Neural cell (in vitro differentiated cells): ENCODE measurements at regions not wholly inside any gene's neighbourhood (a gene's known extent, or its start where the extent isn't known, plus 50 kb on each side); places are given as distances from the start of the nearest gene placed in this dataset.

Experiments
- H2AFZ ChIP-seq: fragments of 200-600, 300-800 bp; sonication (generic), shearing (Covaris generic); 2 replicates; pipeline ENCODE4 v1.6.0; 2014; ENCODE audit warnings: low read depth, mild to moderate bottlenecking, antibody characterized with exemption, low read length, moderate library complexity
- H3F3A ChIP-seq: fragments of 200-600 bp; shearing (Covaris generic); 2 replicates; pipeline ENCODE4 v1.6.1; 2016; ENCODE audit warnings: mild to moderate bottlenecking, moderate library complexity, mixed read lengths, antibody characterized with exemption, low read length; ENCODE audit not compliant: insufficient read depth, poor library complexity, severe bottlenecking
- H3K27ac ChIP-seq: fragments of 200-600, 300-800 bp; sonication (generic), shearing (Covaris generic); 2 replicates; pipeline ENCODE4 v1.5.1; 2014; ENCODE audit warnings: mild to moderate bottlenecking, low read length, moderate library complexity
- H3K27me3 ChIP-seq: fragments of 300-800, 200-600 bp; sonication (generic), shearing (Covaris generic); 2 replicates; pipeline ENCODE4 v1.6.0; 2014; ENCODE audit warnings: mild to moderate bottlenecking, low read depth, low read length, moderate library complexity; ENCODE audit not compliant: insufficient read depth
- H3K36me3 ChIP-seq: fragments of 300-800, 200-600 bp; sonication (generic), shearing (Covaris generic); 2 replicates; pipeline ENCODE4 v1.5.1; 2014; ENCODE audit warnings: mild to moderate bottlenecking, antibody characterized with exemption, low read length, moderate library complexity; ENCODE audit not compliant: insufficient read depth
- H3K4me2 ChIP-seq: fragments of 300-800, 200-600 bp; sonication (generic), shearing (Covaris generic); 2 replicates; pipeline ENCODE4 v1.6.0; 2014; ENCODE audit warnings: mild to moderate bottlenecking, low read length
- H3K4me3 ChIP-seq: fragments of 300-800, 200-600 bp; sonication (generic), shearing (Covaris generic); 2 replicates; pipeline ENCODE4 v1.5.1; 2014; ENCODE audit warnings: mild to moderate bottlenecking, low read length, moderate library complexity
- H3K79me2 ChIP-seq: fragments of 200-600 bp; shearing (Covaris generic); replicated peaks from 2 replicates; pipeline ENCODE4 v1.6.0; 2014; ENCODE audit warnings: mild to moderate bottlenecking, low read length, moderate library complexity; ENCODE audit not compliant: insufficient read depth
- H3K9ac ChIP-seq: fragments of 300-800, 200-600 bp; sonication (generic), shearing (Covaris generic); 2 replicates; pipeline ENCODE4 v1.6.1; 2016; ENCODE audit warnings: mild to moderate bottlenecking, low read length, mixed read lengths
- H3K9me2 ChIP-seq: fragments of 200-600 bp; shearing (Covaris generic); 2 replicates; pipeline ENCODE4 v1.6.1; 2016; ENCODE audit warnings: mild to moderate bottlenecking, low read length, mixed read lengths; ENCODE audit not compliant: insufficient read depth
- H3K9me3 ChIP-seq: fragments of 200-600, 300-800 bp; sonication (generic), shearing (Covaris generic); 2 replicates; pipeline ENCODE4 v1.6.1; 2016; ENCODE audit warnings: mild to moderate bottlenecking, mixed run types, low read length, moderate library complexity, mixed read lengths
- H4K20me1 ChIP-seq: fragments of 200-600 bp; shearing (Covaris generic); 2 replicates; pipeline ENCODE4 v1.6.1; 2016; ENCODE audit warnings: mild to moderate bottlenecking, mixed run types; ENCODE audit not compliant: insufficient read depth
- EP300 ChIP-seq: fragments of 450-650 bp; conservative IDR thresholded peaks from 2 replicates; pipeline ENCODE4 v1.6.1; 2014; ENCODE audit warnings: antibody characterized with exemption, mild to moderate bottlenecking, moderate library complexity; ENCODE audit not compliant: poor library complexity, severe bottlenecking
- EZH2 ChIP-seq: fragments of 200-600, 300-800 bp; shearing (Covaris generic), sonication (generic); IDR thresholded peaks from 2 replicates; pipeline ENCODE4 v1.6.1; 2014; ENCODE audit warnings: antibody characterized with exemption, low read length, borderline replicate concordance, mild to moderate bottlenecking; ENCODE audit not compliant: insufficient read depth, poor library complexity, severe bottlenecking
- MXI1 ChIP-seq: fragments of 450-650 bp; conservative IDR thresholded peaks from 2 replicates; pipeline ENCODE4 v1.6.1; 2014; ENCODE audit warnings: antibody characterized with exemption, mild to moderate bottlenecking; ENCODE audit not compliant: poor library complexity, severe bottlenecking
- POLR2AphosphoS5 ChIP-seq: IDR thresholded peaks from 2 replicates; pipeline ENCODE4 v1.6.1; 2012
- RAD21 ChIP-seq: fragments of 450-650 bp; conservative IDR thresholded peaks from 2 replicates; pipeline ENCODE4 v1.6.1; 2014; ENCODE audit warnings: antibody characterized with exemption, mild to moderate bottlenecking, moderate library complexity
- SMC3 ChIP-seq: fragments of 450-650 bp; conservative IDR thresholded peaks from 2 replicates; pipeline ENCODE4 v1.6.1; 2014; ENCODE audit warnings: antibody characterized with exemption, mild to moderate bottlenecking, moderate library complexity; ENCODE audit not compliant: poor library complexity
- TAF1 ChIP-seq: IDR thresholded peaks from 2 replicates; pipeline ENCODE4 v1.6.1; 2012; ENCODE audit warnings: low read depth
- TF ChIP-seq, protein P1 (sequence below): IDR thresholded peaks from 2 replicates; pipeline ENCODE4 v1.6.1; 2012; ENCODE audit warnings: borderline replicate concordance
- TF ChIP-seq, protein P2 (sequence below): fragments of 450-650 bp; IDR thresholded peaks from 2 replicates; pipeline ENCODE4 v1.5.1; 2014; ENCODE audit warnings: antibody characterized with exemption, mild to moderate bottlenecking, moderate library complexity; ENCODE audit not compliant: poor library complexity, severe bottlenecking

DNA sequence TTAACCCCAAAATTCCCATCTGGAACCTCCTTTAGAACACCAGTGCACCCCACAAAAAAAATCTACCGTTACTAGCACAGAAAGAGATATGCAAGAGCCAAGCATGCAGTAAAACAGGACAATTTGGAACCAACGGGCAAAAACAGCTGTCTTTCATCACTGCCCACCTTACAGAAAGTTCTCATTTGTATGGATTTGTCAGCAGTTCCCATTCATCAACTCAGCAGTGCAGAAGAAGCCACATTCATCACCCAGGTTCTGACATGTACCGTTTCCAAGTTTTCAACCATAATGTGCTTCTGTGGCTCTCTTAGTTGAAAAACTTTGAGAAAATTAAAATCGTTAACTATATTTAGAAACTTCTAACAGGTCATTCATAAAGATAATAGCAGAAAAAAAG, 387.0 kb downstream of the RPS29 start:
- Histone ChIP-seq H3K9me3 (no peaks in the 10 kb centered on the region), H3K9ac (no peak overlapping the region), H4K20me1 (no peaks in the 10 kb centered on the region), H3K27me3 (no peaks in the 10 kb centered on the region), H2AFZ (no peak overlapping the region), H3K4me2 (no peak overlapping the region), H3K4me3 (no peak overlapping the region), H3K9me2 (no peaks in the 10 kb centered on the region), H3F3A (no peaks in the 10 kb centered on the region), H3K27ac (no peak overlapping the region), H3K36me3 (no peaks in the 10 kb centered on the region), H3K79me2 (no peaks in the 10 kb centered on the region)
- TF ChIP-seq POLR2AphosphoS5: no peak
- no peak for TF ChIP-seq RAD21
- TF ChIP-seq SMC3: no peak
- TF ChIP-seq, protein P1, sequence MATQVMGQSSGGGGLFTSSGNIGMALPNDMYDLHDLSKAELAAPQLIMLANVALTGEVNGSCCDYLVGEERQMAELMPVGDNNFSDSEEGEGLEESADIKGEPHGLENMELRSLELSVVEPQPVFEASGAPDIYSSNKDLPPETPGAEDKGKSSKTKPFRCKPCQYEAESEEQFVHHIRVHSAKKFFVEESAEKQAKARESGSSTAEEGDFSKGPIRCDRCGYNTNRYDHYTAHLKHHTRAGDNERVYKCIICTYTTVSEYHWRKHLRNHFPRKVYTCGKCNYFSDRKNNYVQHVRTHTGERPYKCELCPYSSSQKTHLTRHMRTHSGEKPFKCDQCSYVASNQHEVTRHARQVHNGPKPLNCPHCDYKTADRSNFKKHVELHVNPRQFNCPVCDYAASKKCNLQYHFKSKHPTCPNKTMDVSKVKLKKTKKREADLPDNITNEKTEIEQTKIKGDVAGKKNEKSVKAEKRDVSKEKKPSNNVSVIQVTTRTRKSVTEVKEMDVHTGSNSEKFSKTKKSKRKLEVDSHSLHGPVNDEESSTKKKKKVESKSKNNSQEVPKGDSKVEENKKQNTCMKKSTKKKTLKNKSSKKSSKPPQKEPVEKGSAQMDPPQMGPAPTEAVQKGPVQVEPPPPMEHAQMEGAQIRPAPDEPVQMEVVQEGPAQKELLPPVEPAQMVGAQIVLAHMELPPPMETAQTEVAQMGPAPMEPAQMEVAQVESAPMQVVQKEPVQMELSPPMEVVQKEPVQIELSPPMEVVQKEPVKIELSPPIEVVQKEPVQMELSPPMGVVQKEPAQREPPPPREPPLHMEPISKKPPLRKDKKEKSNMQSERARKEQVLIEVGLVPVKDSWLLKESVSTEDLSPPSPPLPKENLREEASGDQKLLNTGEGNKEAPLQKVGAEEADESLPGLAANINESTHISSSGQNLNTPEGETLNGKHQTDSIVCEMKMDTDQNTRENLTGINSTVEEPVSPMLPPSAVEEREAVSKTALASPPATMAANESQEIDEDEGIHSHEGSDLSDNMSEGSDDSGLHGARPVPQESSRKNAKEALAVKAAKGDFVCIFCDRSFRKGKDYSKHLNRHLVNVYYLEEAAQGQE: no peak
- no peak for TF ChIP-seq EZH2
- TF ChIP-seq EP300: no peak
- TF ChIP-seq TAF1: no peak
- TF ChIP-seq, protein P2, sequence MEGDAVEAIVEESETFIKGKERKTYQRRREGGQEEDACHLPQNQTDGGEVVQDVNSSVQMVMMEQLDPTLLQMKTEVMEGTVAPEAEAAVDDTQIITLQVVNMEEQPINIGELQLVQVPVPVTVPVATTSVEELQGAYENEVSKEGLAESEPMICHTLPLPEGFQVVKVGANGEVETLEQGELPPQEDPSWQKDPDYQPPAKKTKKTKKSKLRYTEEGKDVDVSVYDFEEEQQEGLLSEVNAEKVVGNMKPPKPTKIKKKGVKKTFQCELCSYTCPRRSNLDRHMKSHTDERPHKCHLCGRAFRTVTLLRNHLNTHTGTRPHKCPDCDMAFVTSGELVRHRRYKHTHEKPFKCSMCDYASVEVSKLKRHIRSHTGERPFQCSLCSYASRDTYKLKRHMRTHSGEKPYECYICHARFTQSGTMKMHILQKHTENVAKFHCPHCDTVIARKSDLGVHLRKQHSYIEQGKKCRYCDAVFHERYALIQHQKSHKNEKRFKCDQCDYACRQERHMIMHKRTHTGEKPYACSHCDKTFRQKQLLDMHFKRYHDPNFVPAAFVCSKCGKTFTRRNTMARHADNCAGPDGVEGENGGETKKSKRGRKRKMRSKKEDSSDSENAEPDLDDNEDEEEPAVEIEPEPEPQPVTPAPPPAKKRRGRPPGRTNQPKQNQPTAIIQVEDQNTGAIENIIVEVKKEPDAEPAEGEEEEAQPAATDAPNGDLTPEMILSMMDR: no peak
- no peak for TF ChIP-seq MXI1

DNA sequence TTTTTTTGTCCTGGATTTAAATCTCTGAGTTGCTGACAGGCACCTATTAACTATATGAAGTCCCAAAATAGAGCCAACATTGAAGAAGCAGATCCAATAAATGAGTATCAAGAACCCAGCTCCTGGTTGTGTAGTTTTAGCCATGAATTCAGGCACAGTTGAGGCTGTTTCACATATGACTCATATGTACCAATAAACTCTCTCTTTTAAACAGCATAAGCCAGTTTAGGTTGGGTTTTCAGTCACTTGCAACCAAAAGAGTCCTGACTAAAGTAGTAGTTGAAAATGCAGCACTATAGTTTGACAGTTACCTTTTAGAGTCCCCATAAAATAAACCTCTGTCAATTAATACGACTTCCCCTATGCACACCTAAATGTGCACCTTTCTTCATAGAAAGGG, 389.9 kb downstream of the RPS29 start:
- H3K9me3 ChIP-seq: no peaks in the 10 kb centered on the region
- no peaks in the 10 kb centered on the region for H3K79me2 ChIP-seq
- no peak overlapping the region for H3K9ac ChIP-seq
- no peak overlapping the region for H3K4me2 ChIP-seq
- H3K9me2 ChIP-seq: no peaks in the 10 kb centered on the region
- no peak overlapping the region for H3K27ac ChIP-seq
- no peak for TF ChIP-seq MXI1
- no peak for TF ChIP-seq EZH2
- TF ChIP-seq TAF1: no peak
- TF ChIP-seq, protein P1: no peak
- TF ChIP-seq POLR2AphosphoS5: no peak
- no peak for TF ChIP-seq RAD21
- TF ChIP-seq, protein P2: no peak
- no peak for TF ChIP-seq EP300
- TF ChIP-seq SMC3: no peak
- H3F3A ChIP-seq: no peaks in the 10 kb centered on the region
- no peak overlapping the region for H2AFZ ChIP-seq
- H4K20me1 ChIP-seq: no peaks in the 10 kb centered on the region
- H3K4me3 ChIP-seq: no peak overlapping the region
- no peaks in the 10 kb centered on the region for H3K36me3 ChIP-seq
- no peaks in the 10 kb centered on the region for H3K27me3 ChIP-seq
